CD4-positive, alpha-beta T cell treated with Interleukin-2 at 100 ng/mL for 4 hours (primary cell): ENCODE measurements at regions not wholly inside any gene's neighbourhood (a gene's known extent, or its start where the extent isn't known, plus 50 kb on each side); places are given as distances from the start of the nearest gene placed in this dataset.
"Not testable (repeated sequence)": the region's sequence is repeated elsewhere in the genome, so short reads cannot be mapped to it uniquely, and the experiment has no call there.

Source experiments
- DNase-seq: peaks from one replicate; pipeline ENCODE4 v3.0.0-alpha.2; 2020; ENCODE audit warnings: low spot score

DNA sequence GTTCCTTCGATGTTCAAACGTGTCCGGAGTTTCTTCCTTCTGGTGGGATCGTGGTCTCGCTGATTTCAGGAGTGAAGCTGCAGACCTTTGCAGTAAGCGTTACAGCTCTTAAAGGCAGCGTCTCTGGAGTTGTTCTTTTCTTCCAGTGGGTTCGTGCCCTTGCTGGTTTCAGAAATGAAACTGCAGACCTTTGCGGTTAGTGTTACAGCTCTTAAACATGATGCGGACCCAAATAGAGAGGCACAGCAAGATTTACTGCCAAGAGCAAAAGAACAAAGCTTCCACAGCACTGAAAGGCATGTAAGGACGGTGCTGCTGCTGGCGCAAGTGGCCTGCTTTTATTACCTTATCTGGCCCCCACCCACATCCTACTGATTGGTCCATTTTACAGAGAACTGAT lies 931.4 kb downstream of the IPMK start:
- no peak for DNase-seq

DNA sequence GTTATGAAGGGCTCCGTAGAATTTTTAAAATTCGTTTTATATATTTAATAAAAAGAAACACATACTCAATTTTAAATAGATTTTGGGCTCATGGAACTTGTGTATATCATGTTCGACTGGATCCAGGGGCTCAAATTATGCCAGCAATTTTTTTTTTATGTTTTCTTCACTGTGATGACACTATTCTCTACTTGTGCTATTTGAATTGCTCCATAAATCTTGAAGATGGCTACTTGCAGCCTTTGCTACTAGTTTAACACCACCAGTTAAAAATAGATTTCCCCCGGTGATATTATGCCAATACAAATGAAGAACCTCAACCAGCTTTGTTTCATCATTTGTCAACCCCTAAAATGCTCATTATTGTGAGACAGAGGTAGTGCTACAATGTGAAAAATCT lies 933.2 kb downstream of the IPMK start:
- DNase-seq, result no peak

- DNase-seq, result no peak
Measured at GRCh38 chr10:57333880-57334279, 933.8 kb downstream of the IPMK start.

DNA sequence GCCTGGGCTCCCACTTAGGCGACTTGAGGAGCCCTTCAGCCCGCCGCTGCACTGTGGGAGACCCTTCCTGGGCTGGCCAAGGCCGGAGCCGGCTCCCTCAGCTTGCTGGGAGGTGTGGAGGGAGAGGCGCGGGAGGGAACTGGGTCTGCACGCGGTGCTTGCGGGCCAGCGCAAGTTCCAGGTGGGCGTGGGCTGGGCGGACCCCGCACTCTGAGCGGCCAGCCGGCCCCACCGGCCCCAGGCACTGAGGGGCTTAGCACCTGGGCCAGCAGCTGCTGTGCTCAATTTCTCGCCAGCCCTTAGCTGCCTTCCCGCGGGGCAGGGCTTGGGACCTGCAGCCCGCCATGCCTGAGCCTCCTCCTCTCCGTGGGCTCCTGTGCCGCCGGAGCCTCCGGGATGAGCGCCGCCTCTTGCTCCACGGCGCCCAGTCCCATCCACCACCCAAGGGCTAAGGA lies 946.3 kb downstream of the IPMK start:
- not testable (repeated sequence) for DNase-seq

DNA sequence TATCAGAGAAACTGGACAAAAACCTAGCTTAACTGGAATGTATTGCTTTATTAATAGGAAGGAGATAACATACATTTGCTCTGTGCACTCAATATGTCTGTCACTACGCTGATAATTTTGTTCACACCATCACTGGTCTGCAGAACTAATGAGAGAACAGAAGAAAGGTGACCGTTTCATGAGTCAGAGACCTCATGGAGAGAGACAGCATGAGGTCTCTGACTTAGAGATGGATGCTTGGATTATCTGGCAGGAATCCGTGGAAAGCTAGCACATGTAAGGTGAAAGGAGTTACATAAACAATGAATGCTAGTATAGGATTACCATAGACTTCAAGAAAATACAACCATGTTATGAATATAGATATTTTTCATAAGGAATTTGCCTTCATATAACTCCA lies 947.3 kb downstream of the IPMK start:
- no peak for DNase-seq

DNA sequence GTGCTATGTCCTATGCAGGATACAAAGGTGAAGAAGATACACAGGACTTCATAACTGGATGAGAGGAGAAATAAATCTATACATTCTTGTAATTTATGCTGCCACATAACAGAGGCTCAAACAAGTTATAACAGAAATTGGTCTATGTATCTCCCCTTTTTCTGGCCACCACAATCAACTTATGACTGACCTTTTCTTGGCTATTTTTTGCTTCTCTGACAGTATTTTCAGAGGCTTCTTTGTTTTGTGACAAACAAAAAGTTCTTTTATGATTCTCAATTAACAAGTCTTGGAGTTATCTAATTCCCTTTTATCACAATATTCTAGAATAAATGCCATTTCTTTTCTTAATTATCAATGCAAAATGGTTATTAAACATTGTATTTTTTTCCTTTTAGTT lies 953.0 kb upstream of the ZWINT start:
- DNase-seq, result no peak

DNA sequence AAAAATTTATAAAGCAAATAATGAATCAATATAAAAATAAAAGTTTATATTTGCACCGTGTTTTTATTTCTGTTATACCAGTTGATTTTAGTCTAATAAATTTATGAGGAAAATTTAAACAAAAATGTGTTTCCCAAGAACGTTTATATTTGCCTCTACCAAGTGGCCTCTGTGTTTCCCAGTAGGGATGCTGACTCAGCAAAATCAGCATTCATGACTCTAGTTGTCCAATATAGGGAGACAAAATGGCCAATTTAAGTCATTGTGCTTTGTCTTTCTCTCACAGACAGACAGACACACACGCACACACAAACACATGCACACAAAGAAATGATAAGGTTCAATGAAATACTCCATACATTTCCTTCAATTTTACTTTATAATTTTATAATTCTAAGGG lies 942.5 kb upstream of the ZWINT start:
- DNase-seq, result no peak

- DNase-seq, result no peak
Measured at GRCh38 chr10:57300718-57301117, 939.7 kb upstream of the ZWINT start.

GRCh38 chr10:57294698-57295097 lies 933.6 kb upstream of the ZWINT start:
- no peak for DNase-seq

GRCh38 chr10:57288754-57289153 lies 927.7 kb upstream of the ZWINT start:
- no peak for DNase-seq

- no peak for DNase-seq
Measured at GRCh38 chr10:57262892-57263291, 901.8 kb upstream of the ZWINT start.

DNA sequence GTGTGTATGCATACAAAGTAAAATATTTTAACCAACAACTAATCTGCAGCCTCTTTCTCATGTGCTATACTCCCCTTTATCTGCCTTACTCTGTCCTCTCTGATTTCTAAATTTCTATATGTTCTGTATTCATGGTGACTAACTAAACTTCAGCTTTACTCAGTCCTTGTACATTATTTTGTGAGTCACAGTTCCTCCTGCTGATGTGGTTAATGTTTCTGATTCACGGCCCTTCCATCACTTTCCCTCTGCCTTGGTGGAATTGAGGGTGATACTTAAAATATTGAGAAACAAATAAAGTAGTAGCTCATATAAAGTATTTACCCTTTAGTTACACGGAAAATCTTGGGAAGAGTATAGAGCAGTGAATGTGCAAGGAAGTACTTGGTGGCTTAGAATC lies 899.1 kb upstream of the ZWINT start:
- DNase-seq, result no peak

DNA sequence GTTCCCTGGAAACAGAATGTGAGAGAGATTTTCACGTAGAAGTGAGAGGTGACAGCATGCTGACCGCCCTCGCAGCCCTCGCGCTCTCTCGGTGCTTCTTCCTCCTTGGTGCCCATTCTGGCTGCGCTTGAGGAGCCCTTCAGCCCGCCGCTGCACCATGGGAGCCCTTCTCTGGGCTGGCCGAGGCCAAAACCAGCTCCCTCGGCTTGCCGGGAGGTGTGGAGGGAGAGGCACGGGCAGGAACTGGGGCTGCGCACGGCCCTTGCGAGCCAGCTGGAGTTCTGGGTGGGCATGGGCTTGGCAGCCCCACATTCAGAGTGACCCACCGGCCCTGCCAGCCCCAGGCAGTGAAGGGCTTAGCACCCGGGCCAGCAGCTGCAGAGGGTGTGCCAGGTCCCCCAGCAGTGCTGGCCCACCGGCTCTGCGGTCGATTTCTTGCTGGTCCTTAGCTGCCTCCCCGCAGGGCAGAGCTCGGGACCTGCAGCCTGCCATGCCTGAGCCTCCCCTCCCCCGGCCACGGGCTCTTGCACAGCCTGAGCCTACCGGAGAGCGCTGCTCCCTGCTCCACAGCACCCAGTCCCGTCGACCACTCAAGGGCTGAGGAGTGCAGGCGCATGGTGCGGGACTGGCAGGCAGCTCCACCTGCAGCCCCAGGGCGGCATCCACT lies 888.7 kb upstream of the ZWINT start:
- DNase-seq, result no peak

DNA sequence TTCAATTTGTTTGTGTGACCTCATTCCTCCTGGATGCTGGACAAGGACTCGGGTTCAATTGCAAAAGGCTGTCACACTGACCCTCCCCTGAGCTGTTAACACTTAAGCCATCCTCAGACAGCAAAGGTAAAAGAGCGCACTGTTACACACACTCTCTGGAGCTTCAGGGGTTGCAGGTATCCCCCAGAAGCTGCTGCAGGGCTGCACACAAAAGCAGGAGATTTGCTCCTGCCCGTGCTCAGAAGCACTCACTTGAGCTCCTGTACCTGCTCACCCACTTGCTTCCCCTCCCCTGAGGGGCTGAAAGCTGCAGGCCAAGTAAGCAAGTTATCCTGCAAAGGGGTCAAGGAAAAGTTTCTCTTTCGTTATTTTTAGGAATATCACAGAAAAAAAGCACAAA lies 886.2 kb upstream of the ZWINT start:
- no peak for DNase-seq

DNA sequence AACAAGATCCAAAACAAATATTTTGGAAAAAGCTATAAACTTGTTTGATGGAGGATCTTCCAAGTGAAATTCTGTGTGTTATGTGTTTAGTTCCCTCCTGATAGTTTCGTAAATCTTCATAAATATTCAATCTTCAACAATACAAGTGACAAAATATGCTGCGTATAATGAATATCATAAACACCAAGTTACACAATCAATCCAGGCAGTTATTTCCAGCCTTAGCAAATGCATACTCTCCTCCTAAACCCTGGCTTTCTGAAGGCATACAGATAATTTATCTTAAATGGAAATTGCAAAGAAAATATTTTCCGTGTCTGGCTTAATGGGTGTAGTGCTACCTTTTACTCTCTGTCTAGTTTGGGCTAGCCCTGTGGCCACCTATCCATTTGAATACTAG lies 864.9 kb upstream of the ZWINT start:
- DNase-seq, result no peak

- DNase-seq, result no peak
Measured at GRCh38 chr10:57224811-57225210, 863.8 kb upstream of the ZWINT start.

GRCh38 chr10:57222603-57223002 lies 861.5 kb upstream of the ZWINT start:
- no peak for DNase-seq

DNA sequence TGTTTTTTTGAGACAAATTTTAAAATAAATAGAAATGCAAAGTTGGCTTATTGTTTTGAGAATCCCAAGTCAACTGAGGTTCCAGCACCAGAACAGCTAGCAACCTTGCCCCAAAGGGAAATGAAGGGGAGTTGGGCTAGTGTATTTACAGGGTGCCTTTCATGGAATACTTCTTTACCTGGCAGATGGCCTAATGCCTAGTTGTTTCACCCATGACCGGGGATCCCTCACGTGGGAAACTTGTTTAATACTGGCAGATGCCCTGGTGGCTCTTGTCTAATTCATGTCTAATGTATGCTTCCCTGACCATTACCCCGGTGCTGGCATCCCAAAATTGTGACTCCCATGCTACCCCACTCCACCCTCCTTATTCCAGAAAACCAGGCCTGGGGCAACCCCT lies 861.1 kb upstream of the ZWINT start:
- DNase-seq, result no peak

GRCh38 chr10:57221674-57222073 lies 860.6 kb upstream of the ZWINT start:
- DNase-seq, result no peak

DNA sequence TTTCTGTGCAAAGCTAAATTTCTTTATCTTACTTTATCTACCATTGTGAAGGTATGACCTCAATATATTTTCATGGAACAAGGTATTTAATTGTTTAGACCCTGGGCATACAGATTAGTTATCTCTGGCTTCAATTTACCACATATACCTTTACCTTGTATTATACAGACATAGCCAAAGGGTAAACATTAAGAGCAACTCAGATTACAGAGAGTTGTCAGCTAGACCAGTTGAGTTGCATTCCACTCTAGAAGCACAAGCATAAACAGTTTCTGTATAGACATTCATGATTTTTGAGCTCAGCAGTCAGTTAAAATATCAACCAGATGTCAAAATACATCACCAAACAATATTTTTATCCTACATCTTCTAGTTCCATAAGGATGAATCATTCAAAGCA lies 857.3 kb upstream of the ZWINT start:
- no peak for DNase-seq

DNA sequence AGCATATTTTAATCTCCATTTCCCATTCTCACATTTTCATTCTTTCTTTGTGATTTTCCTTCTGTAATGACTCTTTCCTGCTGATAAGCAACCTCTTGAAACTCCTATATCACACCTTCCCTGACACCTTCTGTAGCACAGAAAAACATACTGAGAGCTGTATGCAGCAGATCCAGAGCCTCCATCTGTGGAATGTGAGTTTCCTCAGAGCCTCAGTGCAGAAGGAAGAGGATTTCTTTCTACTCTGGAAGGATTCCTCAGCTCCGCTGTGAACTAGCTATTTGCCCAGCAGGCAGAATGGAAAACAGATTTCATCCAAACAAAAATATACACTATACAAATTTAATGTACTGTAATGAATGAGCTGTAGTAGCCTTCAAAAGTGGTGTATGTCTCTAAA lies 841.3 kb upstream of the ZWINT start:
- DNase-seq, result no peak

DNA sequence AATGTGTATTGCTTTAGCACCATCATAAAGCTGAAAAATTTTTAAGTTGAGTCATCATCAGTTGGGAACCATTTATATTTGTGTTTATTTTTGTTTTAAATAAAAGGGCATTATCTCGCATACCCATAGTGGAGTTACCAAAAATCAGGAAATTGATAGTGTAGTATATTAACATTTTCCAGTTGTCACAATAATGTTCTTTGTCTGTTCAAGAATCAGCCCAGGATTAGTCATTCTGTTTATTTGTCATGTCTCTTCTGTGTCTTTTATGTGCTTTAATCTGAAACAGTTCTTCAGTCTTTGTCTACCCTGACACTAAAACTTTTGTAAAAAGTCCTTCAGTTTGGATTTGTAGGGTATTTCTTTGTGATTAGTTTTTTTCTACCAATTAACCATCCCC lies 827.8 kb upstream of the ZWINT start:
- no peak for DNase-seq

GRCh38 chr10:57186201-57186600 lies 825.1 kb upstream of the ZWINT start:
- no peak for DNase-seq

GRCh38 chr10:57169597-57169996 lies 808.5 kb upstream of the ZWINT start:
- DNase-seq, result no peak
